Loucy (cell line): ENCODE measurements at regions not wholly inside any gene's neighbourhood (a gene's known extent, or its start where the extent isn't known, plus 50 kb on each side); places are given as distances from the start of the nearest gene placed in this dataset.

ENCODE experiments used
- EZH2phosphoT487 ChIP-seq: fragments of 200-600 bp; IDR thresholded peaks from 2 replicates; pipeline ENCODE4 v1.6.1; 2018; ENCODE audit warnings: antibody characterized with exemption, mild to moderate bottlenecking, moderate library complexity, borderline replicate concordance
- TF ChIP-seq, protein P1 (sequence below): fragments of 200-600 bp; sonication (generic); conservative IDR thresholded peaks from 2 replicates; pipeline ENCODE4 v1.5.1; 2014; ENCODE audit warnings: mild to moderate bottlenecking, antibody characterized with exemption, low read length

DNA sequence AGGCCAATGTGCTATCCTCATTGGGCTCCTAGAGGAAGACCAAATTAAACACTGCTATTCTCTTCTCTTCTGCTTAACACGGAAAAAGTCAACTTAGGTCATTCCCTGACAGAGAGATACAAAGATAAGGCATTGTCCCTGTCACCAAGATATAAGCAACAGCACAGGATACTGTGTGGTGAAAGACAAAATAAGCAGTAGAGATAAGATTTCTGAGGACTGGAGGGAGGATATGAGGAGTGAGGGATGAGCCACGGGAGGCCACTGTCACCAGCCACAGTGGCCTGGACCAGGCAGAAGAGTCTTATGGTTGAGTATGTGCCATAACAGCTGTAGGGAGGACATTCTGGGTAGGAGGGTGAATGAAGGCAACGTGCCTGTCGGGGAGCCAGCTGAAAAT lies 54.4 kb upstream of the SLC14A2 start:
- TF ChIP-seq EZH2phosphoT487: no peak
- TF ChIP-seq, protein P1, sequence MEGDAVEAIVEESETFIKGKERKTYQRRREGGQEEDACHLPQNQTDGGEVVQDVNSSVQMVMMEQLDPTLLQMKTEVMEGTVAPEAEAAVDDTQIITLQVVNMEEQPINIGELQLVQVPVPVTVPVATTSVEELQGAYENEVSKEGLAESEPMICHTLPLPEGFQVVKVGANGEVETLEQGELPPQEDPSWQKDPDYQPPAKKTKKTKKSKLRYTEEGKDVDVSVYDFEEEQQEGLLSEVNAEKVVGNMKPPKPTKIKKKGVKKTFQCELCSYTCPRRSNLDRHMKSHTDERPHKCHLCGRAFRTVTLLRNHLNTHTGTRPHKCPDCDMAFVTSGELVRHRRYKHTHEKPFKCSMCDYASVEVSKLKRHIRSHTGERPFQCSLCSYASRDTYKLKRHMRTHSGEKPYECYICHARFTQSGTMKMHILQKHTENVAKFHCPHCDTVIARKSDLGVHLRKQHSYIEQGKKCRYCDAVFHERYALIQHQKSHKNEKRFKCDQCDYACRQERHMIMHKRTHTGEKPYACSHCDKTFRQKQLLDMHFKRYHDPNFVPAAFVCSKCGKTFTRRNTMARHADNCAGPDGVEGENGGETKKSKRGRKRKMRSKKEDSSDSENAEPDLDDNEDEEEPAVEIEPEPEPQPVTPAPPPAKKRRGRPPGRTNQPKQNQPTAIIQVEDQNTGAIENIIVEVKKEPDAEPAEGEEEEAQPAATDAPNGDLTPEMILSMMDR: no peak
